Ovary (tissue), 3 donors: ENCODE measurements at regions not wholly inside any gene's neighbourhood (a gene's known extent, or its start where the extent isn't known, plus 50 kb on each side); places are given as distances from the start of the nearest gene placed in this dataset.
"Not testable (repeated sequence)": the region's sequence is repeated elsewhere in the genome, so short reads cannot be mapped to it uniquely, and the experiment has no call there.

ENCODE experiments used
- CTCF ChIP-seq, 3 donors: fragments of 450-650 bp in 2 of 3; fragments of 200-600 bp in 1 of 3; IDR thresholded peaks; one replicate each; pipeline versions ENCODE4 v1.5.1 to v1.8.0; 2016 to 2022; ENCODE audit warnings: antibody characterized with exemption in 3 of 3, mild to moderate bottlenecking in 1 of 3
- POLR2A ChIP-seq: fragments of 450-650 bp; IDR thresholded peaks from one replicate; pipeline ENCODE4 v1.6.1; 2017; ENCODE audit warnings: antibody characterized with exemption, mild to moderate bottlenecking, moderate library complexity
- donor health status: DM: no; HTN: no; CAD: no.

GRCh38 chr6:130561159-130561558 is 195.3 kb downstream of the TMEM200A start:
- TF ChIP-seq CTCF (IDR thresholded peaks at IDR 0.05); POLR2A: not testable (repeated sequence)
